RKO (cell line): ENCODE measurements at regions not wholly inside any gene's neighbourhood (a gene's known extent, or its start where the extent isn't known, plus 50 kb on each side); places are given as distances from the start of the nearest gene placed in this dataset.
A peak's percentile ranks its signal among the peaks of the same experiment; 100 is the strongest.

Source experiments
- DNase-seq: peaks from one replicate; pipeline ENCODE4 v3.0.0-alpha.2; 2016; ENCODE audit warnings: low spot score

DNA sequence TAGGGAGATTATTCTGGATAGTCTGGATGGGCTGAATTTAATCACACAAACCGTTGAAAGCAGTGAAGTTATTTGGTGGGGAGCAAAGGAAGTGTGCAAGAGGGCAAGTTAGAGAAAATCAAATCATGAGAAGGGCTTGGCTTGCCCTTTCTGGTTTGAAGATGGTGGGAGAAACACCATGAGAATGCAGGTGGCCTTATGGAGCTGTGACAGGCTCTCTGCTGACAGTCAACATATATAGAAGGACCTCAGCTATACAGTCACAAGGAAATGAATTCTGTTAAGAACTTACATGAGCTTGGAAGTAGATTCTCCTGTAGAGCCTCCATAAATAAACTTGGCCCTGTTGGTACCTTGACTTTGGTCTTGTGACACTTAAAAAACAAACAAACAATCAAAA is 72.3 kb downstream of the GMNC start:
- DNase-seq, result no peak

- no peak for DNase-seq
These were observed 75.6 kb downstream of the GMNC start for GRCh38 chr3:190786898-190787297.

DNA sequence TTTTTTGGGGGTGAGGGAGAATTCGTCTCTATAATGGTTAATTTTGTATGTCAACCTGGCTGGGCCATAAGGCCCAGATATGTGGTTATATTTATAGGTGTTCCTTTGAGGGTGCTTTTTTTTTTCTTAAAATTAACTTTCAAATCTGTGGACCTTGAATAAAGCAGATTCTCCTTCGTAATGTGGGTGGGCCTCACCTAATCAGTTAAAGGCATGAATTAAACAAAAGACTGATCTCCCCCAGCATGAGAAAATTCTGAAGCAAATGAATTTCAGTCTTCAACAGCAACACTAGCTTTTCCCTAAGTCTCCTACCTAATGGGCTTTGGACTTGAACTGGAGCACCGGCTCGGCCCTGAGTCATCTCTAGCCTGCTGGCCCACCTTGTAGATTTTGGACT is 77.4 kb downstream of the GMNC start:
- no peak for DNase-seq

GRCh38 chr3:190780524-190780923 is 82.0 kb downstream of the GMNC start:
- peak; percentile 11 for DNase-seq

DNA sequence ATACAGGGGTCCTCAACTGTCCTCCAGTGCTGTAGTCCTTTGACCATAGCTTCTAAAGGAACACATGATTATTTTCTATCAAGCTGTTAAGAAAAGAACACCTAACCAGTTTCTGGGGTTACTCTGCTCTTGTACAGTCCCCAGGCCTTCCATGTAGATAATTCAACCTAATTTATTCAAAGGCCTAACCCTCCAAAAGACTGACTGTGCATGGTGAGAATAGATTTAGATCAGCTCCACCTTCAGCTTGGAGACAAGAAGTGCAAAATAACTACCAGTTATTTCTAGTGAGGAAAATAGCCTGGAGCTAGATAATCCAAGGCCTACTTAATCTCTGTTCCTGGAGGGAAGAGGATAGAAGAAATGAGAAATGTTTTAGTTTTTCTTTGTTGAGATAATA is 87.9 kb downstream of the GMNC start:
- DNase-seq, result no peak

- DNase-seq, result no peak
These were observed 88.5 kb downstream of the GMNC start for GRCh38 chr3:190773948-190774347.

- DNase-seq, result no peak
These were observed 89.7 kb downstream of the GMNC start for GRCh38 chr3:190772831-190773230.

DNA sequence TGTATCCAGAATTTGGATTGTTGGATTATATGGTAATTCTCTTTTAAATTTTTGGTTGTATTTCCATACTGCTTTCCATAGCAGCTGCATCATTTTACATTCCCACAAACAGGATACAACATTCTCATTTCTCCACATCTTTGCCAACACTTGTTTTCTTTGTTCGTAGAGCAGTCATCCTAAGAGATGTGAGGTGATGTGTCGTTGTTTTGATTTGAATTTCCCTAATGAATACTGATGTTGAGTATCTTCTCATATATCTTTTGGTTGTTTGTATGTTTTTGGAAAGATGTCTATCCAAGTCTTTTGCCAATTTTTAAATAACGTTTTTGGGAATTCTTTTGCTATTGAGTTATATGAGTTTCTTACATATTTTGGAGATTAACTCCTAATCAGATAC is 93.6 kb downstream of the GMNC start:
- no peak for DNase-seq

DNA sequence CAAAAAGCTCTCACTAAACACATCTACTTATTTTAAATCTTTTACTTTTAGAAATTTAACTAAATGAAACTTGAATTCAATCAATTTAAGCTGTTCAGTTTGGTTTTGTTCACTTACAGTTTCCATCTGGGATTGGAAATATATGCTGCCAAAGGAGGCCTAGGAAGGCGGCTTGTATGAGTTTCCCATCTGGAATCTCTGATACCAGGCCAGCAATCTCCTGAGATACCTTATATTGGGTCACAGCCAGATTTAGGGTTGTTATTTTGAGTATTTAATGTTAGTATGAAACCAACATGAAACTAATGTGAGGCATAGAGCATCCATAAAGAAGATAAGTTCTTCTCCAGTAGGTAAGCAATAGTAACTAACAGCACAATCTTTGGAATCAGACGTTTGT is 94.6 kb downstream of the GMNC start:
- no peak for DNase-seq

- DNase-seq, result no peak
These were observed 98.0 kb downstream of the GMNC start for GRCh38 chr3:190764231-190765134.

DNA sequence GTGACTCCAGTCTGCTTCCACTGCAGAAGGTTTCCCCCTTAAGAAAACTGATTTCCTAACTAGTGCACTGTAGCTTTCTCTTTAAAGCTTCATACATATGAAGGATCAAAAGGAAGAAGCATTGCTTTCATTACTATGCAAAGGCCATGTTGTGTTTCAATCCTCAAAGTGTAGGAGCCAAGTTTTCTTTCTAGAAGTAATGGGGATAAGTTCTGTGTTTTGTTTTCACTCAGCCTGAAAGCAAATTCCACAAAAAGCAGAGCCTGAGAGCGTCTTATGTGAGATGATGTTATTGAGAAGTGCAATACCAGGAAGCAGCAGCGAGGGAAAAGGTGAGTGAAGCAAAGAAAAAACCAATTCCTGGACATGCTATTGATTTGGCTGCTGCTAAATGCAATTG is 99.7 kb downstream of the GMNC start:
- DNase-seq, result no peak

GRCh38 chr3:190747571-190747970 is 114.9 kb downstream of the GMNC start:
- no peak for DNase-seq

DNA sequence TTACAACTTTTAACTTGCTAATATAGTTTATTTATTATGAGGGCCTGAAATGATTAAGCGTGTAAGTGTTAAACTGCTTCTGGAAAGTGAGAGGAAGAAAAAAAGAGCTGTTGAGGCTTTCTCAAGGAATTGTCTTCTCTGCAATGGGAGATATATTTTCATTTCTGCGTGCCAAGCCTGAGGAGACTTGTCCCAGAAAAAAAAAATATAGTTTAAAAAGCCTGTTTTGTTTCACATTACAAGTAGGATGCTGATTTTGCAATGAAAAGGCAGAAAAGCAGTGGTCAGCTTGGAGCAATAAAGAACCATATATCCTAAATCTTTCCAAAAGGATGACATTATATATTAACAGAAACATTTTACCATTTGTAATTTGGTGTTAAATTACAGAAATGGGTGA is 115.5 kb downstream of the GMNC start:
- no peak for DNase-seq

DNA sequence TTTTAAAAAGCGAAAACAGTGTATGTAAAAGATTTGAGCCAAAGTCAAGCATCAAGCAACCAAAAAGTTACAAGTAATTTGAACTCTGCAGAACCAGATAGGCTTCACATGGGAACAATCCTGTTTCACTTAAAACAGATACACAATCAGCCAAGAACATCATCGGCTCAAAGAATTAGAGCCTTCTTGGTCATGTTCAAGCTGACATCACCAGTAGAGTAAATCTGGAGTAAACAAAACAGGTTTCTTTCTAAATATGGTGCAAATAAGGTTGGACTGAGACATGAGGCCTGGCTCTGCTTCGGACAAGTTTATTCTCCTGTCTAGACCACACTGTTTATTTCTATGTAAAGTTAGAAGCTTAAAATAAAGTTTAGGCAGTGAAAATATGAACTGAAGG is 116.0 kb downstream of the GMNC start:
- no peak for DNase-seq

GRCh38 chr3:190741788-190742187 is 120.7 kb downstream of the GMNC start:
- DNase-seq, result no peak

- peak; percentile 43 for DNase-seq
These were observed 122.8 kb downstream of the GMNC start for GRCh38 chr3:190739641-190740185.

- no peak for DNase-seq
These were observed 123.8 kb downstream of the GMNC start for GRCh38 chr3:190738636-190739155.

DNA sequence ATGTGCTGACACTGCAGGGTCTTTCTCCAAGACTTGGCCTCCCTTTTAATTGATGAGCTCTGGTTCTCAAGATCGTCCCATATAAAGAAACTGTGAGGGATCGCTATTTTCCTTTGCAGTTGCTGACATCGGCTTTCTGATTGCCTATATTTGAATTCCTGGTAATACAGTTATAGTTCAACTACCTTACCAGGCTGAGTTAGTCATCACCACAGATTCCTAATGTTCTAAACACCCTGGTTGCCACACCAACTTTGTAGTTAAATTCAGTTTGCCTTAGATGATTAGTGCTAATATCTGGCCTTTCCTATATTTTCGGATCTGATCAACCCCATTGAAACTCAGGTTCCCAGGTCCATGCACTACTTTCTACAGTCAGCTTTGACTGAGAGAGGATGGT is 125.0 kb downstream of the GMNC start:
- no peak for DNase-seq

- DNase-seq, result no peak
These were observed 128.0 kb downstream of the GMNC start for GRCh38 chr3:190734490-190734889.

- no peak for DNase-seq
These were observed 128.8 kb downstream of the GMNC start for GRCh38 chr3:190733591-190734146.

DNA sequence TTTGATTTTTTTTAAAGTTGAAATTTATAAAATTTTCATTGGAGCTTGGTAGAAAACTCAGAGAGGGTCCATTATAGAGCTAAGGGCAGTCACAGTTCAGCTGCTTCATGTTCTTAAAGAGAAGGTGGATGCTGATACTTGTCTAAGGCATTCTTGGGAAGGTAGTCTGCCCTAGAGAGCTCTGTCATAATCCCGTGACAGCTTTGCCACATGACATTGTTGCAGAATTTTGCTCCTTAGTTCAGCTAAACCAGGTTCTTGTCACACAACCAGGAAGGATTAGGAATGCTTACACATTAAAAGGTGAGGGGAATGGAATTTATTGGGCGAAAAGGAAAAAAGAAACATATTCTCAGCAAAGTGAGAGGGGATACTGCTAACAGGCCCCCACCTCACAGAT is 130.9 kb downstream of the GMNC start:
- DNase-seq, result no peak

- DNase-seq, result no peak
These were observed 133.8 kb downstream of the GMNC start for GRCh38 chr3:190728574-190729246.
